Effector CD4-positive, alpha-beta T cell (primary cell): ENCODE measurements at regions not wholly inside any gene's neighbourhood (a gene's known extent, or its start where the extent isn't known, plus 50 kb on each side); places are given as distances from the start of the nearest gene placed in this dataset.

Source experiments
- DNase-seq: peaks from one replicate; pipeline ENCODE4 v3.0.0-alpha.2; 2020

DNA sequence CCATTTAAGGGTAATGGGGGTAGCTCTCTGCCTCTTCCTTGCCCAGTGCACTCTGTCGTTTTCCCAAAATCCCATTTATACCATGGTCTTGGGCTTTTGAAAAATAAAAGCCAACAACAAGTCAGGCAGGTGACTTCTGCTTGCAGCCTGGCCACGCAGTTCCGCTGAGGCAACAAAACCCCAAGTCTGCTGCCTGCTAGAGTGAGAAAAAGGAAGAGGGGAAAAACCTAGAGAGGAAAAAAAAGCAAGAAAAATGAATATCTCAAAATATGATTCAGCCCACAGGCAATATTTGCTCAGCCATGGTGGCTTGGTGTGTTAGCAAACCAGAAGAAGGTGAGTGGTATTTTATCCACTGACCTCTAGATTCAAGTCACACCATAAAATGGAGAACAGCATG is 148.2 kb upstream of the FSTL4 start:
- DNase-seq, result no peak

DNA sequence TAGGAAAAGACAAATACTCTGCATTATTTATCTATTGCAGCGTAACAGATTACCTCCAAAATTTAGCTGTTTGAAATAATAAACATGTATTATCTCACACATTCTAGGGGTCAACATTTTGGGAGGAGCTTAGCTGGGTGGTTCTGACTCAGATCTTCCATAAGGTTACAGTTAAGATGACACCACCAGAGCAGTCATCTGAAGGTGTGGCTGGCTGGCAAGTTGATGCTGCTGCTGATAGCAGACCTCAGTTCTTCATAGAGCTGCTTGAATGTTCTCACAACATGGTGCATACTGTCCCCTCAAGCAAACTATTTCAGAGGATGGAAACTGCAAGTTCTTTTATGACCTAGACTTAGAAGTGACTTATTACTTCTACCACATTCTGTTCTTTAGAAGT is 146.3 kb upstream of the FSTL4 start:
- DNase-seq, result no peak

DNA sequence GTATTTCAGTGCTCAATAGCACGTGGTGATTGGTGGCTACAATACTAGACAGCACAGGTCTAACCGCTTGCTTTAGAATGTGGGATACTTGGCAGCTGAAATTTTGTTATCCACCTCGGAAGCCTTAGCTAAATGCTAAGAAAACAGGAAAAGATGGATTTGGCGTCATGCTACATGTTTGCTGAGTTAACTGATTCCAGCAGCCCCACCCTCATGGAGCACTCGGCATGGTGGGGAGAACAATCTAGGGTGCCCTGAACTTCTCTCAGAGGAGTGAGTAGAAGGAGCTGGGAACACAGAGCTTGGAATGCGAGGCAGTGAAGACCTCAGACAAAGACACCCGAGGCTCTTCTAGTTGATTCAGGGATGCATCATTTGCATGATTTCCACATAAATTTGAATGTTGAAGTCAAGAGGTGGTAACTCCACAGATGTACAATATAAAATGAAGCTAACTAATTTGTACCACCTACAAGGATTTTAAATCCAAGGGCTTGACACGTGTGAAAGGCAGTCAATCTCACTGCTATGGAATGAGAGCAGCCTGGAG is 145.1 kb upstream of the FSTL4 start:
- no peak for DNase-seq

DNA sequence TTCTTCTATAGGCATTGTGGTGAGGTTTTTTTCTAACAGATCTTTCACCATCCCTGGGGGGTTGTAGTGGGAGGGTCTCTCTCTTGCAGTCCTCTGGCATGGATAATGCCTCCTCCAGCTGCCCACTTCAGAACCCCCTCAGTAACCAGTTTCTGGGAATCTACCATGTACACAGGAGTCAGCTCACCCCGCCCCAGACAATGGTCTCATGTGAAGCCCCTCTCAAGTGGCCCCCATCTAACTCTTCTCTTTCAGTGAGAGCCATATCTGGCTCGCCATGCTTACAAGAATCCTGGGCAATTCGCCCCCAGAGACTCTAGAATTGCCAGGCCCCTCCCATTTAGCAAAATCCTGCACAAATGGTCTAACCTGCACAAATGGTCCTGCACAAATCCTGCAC is 144.4 kb upstream of the FSTL4 start:
- no peak for DNase-seq

DNA sequence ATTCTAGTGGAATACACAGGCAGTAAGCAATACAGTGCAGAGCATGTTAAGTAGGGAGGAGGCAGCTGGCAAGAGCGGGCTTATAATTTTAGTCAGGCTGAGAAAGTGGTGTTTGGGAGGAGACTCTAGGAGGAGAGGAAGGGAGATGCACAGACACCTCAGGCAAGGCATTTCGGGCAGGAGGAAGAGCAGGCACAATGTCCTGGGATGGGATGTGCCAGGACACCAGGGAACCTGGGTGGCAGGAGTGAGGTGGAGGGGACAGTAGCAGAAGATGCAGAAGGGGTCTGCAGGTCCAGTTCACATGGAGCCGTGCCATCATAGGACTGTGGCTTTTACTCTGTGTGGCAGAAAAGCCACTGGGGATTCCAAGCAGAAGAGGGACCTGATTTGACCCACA is 143.7 kb upstream of the FSTL4 start:
- no peak for DNase-seq

DNA sequence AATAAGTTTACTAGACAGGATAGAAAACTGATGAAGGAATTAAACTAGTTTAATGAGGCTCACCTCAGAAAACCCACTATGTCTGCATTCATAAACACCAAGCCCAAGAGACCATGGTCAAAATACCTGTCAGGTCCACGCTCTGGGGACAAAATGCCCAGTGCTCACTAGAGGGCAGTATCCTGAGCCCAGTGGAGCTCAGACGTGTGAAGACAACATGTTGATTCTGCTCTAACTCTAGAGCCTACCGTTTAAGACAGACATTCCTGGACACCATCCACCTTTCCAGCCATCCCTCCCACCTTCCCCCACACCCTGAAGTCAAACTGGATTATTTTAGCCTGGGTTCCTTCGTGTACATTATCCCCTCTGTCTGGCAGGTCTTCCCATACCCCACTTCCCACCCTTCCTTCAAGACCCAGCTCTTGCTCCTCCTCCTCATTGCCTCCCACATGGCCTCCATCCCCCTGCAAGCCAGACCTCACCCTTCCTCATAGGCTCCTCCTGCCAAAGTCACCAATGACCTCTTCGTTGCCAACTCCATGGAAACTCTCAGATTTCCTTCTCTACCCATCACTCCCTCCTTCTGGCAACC is 142.3 kb upstream of the FSTL4 start:
- DNase-seq, result no peak

DNA sequence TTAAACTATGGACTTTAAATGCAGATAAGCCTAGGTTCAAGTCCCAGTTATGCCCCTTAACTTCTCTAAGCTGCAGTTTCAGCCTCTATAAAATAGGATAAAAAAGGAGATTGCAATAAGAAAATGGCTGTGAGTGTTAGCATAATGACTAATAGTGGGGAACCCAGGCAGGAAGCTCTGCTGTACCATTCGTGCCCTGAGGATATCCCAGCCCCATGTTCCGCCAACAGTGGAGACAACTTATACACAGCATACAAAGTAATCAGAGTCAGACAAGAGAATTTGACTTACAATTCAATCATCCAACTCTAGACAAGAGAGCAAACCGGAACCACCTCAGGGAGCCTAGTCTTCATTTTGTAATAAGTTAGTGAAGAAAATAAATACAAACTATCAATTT is 141.5 kb upstream of the FSTL4 start:
- DNase-seq, result no peak

DNA sequence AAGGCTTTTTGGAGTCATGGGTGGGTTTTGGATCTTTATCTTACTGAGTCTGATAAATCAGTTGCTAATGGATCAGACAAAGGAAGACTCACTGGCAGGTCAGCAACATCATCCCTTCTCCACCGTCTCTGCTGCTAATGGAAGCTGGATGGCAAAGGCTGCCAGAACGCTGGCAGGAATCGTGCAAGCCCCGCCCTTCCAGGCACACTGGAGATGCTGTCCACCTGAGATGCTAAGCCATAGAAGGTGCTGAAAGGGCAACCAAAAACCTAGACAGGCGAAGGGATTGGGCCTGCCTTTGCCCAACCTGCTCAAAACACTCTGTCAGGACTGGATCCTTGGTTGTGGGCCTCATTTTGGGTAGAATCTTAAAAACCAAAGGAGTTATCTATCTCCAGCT is 139.5 kb upstream of the FSTL4 start:
- no peak for DNase-seq

DNA sequence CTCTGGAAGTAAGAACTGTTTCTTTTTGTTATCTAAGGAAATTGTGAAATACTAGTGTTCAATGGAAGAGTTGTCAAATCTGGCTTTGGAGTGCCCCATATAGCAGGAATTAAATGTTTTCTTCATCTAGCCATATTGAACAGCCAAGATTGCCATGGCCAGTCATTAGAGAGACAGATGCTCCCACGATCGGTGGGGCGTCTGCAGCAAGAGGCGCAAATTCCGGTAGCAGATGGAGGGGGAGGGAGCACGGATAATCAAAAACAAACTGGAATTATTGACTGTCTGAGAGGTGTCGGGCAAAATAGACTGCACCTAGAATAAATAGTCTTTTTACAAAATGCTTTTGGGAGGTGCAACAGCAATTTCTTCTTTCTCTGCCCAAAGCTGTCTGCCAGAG is 139.1 kb upstream of the FSTL4 start:
- DNase-seq, result no peak

DNA sequence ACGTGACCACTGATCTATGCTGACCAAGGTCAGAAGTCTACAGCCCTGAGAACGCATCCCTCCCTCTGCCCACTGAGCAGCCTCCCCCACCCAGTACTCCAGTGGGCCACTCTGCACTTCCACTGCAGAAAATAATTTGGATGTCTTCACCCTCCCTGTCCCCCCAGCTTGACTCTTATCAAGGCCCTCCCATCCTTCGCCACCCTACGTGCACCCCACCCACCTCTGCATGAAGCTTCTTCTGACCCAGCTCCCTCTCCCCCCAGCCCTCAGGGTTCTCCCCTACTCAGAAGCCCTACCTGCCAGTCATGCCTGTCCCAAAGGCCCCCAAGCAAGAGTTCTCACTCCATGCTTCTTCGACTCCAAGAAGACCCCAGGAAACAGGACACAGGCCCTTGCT is 138.5 kb upstream of the FSTL4 start:
- DNase-seq, result no peak

DNA sequence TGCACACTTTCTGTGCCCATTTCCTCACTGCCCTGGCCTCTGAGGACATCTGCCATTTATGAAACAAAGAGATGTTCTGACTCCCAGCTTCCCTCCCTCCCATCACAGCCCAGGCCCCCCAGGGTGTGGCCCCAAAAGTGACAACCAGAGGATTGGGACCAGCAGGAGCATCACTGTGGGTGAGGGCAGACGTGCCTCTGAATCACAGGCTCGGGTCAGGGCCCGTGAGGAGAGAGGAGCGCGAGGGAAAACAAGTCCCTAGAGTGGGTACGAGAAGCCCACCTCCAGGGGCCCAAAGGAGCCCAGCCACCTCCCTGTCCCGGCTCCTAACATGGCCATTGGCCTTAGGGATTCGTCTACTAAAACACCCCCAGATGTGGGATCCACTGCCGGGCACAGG is 138.0 kb upstream of the FSTL4 start:
- DNase-seq, result no peak

DNA sequence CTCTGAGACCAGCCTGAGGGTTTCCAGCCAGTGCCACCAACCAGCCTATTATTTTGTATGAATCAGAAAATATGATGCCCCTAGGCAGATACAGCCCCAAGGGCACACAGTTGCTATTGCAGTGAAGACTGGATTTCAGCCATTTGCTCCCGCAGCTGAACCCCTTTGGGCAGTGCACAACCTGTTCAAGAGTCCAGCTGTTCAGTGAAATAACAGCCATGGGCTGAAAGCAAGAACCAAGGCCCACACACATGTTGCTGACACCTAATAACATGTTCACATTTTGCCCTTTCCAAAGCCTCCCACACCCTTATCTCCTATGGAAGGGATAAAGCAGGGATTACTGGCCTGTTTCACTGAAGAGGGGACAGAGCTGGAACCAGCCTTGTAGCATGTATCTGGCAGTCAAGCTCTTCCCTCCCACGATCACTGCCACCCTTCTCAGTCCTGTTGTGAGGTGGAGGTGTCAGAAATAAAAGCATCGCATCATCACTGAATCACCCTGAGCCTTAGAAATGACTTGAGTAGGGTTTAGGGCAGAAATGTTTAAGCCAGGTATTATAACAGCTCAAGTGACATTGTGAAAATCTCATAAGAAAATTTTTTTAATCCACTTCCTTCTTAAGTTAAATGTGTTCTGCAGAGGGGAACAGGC is 137.1 kb upstream of the FSTL4 start:
- no peak for DNase-seq

DNA sequence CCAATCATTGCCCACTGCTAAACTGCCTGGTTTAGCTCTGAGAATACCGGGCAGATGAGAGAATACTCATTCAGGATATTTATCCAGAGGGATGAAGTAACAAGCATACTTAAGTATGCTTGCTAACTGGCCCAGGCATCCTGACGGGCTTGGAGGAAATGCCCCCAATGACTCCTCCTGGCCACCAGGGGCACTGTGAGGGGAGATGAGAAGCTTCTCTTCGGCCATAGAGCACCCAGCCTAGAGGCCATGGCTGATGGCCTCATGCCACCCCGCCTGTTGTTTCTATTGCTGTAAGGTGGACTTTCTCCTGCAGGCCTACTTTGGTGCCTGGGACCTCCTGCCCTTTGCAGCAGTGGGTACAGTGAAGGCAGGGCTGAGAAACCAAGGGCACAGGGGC is 134.5 kb upstream of the FSTL4 start:
- no peak for DNase-seq

DNA sequence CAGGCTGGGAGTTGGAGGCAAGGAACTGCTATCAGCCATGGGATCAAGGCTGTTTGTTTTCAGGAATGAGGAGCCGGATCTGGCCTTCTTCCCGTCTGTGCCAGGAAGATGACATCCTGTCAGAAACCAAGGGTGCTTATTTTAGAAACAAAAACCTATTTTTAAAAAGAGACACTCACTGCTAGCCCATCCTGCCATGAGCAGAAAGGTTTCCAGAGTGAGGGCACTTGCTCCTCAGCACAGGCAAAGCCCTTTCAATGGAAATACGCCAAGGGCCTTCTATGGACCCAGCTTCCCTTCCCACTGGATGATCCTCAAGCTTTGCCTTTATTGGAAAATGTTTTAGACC is 132.6 kb upstream of the FSTL4 start:
- no peak for DNase-seq

DNA sequence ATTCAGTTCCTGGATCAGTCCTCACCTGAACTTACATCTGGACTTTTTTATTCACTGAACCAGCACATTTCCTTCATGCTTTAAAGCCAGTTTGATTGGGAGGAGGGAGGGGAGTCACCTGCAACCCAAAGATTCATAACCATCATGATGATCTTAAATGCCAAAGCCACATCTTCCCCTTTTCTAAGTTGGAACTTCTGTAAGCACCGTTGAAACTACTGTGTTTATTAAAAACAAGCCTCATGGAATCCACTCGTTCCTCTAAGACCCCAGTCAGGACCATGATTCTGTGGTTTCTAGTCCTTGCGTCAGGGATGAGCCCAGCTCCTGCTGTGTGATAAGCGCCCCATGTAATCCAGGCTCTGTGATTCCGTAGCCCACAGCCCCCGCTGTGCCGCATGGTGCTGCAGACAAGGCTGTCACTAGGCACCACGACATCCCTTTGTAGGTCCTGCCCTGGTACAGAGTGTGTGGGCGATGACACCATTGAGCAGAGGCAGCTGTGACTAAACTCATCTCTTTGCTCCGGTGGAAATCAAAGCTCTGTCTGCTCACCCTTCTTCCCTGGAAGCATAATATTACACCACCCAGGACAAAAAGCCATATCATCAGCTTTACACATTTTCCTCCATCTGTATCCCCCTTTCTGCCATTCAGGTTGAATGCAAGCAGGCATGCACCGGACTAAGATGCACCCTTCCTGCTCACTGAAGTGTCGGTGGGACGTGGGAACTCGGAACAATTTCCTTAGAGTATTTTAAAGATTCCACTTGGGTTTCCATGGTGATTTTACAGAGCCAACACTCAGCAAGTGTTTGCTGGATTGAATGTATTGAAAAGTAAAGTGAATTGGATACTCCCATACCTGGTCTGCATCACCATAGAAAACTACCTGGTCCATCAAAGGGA is 132.0 kb upstream of the FSTL4 start:
- DNase-seq, result no peak

DNA sequence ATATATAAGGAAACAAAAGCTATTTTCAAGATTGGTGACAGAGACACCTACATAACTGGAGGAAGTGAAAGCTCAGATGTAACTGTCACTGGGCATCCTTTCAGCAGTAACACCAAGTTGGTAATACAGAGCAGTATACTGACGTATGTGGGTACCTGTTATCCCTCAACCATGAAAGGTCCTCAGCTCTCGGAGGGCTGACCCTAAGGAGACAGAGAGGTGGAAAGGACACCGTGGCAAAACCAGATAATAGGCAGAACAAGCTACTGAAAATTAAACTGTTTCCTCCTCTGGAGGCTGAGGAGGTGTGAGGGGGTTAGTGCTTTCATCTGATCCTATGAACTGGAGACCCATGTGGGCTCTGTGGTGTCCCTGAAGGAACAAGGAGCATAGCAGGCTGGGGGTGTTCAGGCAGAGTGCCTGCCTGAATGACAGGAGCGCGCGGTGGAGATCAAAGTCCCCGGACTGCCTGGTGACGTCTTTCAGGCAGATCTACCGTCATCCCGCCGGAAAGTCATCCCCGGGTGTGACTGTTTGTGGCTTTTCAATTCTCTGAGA is 130.2 kb upstream of the FSTL4 start:
- no peak for DNase-seq

DNA sequence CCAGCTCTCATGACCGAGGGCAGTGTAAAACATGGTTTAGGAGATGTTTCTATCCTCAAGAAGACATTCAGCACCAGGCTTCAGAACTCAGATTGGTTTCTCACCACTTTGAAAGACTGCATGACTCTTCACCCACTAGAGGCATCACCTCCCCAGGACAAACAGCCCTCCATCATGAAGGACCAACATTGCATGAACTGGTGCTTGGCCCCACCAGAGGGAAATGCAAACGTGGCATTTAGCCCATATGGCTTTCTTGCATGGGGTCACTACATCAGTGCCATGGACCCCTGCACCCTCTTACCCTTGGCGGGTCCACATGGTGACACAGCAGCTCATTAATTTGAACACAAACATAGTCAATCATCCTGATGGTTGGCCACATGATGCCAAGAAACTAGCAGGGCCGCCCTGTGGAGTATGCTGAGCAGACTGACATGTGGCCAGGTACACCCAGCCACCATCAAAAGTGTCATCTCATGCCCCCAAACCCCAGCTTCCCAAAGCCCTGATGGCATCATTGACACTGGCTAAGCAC is 129.5 kb upstream of the FSTL4 start:
- no peak for DNase-seq

DNA sequence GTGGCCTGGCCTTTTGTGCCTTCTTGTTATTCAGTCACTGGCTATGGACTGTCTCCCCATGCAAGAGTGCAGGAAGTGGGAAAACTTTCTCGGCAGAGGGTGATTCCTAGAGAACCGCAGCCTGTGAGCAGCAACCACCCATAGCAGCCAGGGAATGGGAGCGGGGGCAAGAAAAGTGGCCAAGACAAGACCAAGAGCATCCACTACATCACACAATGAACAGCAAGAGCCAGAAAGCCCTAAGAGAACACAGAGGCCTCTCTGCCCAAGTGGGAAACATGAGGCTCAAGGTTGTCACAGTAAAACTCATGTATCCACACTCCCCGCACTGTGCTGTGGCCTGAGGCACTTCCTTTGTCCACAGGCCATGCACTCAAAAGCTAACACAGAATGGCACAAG is 129.1 kb upstream of the FSTL4 start:
- no peak for DNase-seq

DNA sequence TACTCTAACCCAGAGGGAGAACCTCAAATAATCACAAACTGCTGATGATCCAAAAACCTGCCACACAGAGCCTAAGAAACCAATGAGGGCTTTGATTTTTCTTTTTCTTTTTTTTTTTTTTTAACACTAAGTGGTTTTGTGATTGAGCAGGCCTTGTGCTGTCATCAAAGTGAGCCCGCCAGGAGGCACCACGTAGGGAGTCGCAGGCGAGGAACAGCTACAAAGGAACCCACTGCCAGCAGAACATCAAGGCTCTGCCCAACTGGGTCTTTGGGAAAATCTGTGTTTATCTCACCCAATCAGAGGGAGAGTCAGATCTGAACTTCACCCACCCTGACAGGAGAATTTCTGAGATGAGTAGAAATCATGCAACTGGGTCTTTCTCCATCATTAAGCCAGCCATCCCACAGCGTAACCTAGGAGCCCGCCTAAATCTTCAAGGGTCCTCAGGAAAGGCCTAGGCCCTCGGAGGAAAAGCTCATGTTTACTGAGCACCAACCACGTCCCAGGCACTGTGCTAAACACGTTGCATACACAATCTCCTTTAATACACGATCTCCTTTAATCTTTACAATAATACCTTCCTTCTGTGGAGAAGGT is 126.9 kb upstream of the FSTL4 start:
- DNase-seq, result no peak

DNA sequence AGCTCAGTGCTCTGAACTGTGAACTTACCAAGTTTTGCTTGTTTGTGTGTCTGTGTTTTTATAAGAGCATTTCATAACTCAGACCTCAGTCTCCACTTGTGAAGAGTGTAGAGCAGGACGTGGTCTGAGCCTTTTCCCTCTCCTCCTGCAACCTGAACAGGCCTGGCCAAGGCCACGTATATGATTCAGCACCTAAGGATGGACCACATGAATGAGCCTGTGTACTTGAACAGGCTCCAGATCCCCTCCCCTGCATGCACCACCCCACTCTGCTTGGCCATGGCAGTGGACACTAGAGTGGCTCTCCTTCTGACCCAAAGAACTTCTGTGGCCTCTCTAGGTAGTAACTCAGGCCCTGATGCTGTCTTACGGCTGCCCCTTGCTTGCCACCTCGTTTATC is 125.9 kb upstream of the FSTL4 start:
- no peak for DNase-seq

DNA sequence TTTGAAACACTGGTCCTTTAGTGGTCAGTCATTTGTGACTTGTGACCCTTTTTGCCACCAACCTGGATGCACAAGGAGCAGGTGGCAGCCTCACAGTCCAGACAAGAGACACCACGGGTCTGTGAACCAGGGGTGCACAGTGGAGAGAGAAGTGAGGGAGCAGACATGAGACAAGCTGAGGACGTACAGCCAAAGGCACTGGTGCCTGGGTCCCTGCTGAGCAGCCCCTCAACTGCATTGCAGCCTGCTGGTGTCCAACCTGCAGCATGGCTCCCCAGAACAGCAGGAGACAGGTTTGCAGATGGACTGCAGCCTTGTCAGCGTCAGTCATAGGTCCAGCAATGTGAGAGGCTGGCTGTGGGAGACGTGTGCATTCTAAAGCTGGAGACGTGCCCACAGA is 124.2 kb upstream of the FSTL4 start:
- no peak for DNase-seq

DNA sequence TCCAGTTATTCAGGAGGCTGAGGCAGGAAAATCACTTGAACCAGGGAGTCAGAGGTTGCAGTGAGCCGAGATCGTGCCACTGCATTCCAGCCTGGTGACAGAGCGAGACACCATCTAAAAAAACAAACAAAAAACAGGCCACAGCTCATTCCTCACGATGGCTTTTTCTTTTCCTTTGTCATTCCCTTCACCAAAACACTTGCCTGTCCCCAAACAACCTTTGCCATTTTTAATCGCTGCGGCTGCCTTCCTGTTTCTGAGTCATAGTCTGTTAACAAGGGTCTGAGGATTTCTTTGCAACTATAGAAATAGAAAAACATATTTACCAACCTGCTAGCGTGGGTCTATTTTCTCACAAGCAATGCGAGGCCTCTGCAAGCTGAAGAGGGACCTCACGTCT is 123.0 kb upstream of the FSTL4 start:
- DNase-seq, result no peak

DNA sequence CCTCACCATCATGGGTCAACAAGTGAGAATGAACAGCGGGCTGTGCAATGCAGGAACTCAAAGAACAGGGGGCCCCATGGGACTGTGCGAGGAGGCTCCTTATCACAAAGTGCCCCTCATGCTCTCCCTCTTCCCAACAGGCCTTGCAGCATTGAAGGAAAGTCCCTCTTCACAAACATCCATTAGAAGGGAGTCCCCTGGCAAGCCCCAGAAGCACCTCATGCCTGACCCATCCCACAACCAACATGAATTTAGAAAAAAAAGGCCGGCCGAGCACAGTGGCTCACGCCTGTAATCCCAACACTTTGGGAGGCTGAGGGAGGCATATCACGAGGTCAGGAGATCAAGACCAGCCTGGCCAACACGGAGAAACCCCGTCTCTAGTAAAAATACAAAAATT is 122.6 kb upstream of the FSTL4 start:
- DNase-seq, result no peak
